ENCODE measurements at regions not wholly inside any gene's neighbourhood (a gene's known extent, or its start where the extent isn't known, plus 50 kb on each side); places are given as distances from the start of the nearest gene placed in this dataset.

- TF ChIP-seq GATA2 (IDR thresholded peaks at IDR 0.05; ENCODE audit: low read depth, low read length) (no peak), GATA3 (IDR thresholded peaks at IDR 0.05; ENCODE audit: low read depth, low read length) (no peak)
Measured at GRCh38 chr5:30994902-30995301, 198.6 kb upstream of the CDH6 start.
